Progenitor cell of endocrine pancreas (in vitro differentiated cells): ENCODE measurements at regions not wholly inside any gene's neighbourhood (a gene's known extent, or its start where the extent isn't known, plus 50 kb on each side); places are given as distances from the start of the nearest gene placed in this dataset.

ENCODE experiments used
- DNase-seq: peaks from one replicate; pipeline ENCODE4 v3.0.0; 2021; ENCODE audit warnings: low spot score; ENCODE audit not compliant: unreplicated experiment
- H3K27ac Mint-ChIP-seq: 2 replicates; pipeline ENCODE4 v1.8.0; 2021; ENCODE audit warnings: mild to moderate bottlenecking, moderate library complexity, mixed read lengths
- H3K27me3 Mint-ChIP-seq: 2 replicates; pipeline ENCODE4 v1.8.0; 2021; ENCODE audit warnings: mixed read lengths
- H3K36me3 Mint-ChIP-seq: 2 replicates; pipeline ENCODE4 v1.8.0; 2022; ENCODE audit warnings: mixed read lengths; ENCODE audit not compliant: insufficient read depth
- H3K4me1 Mint-ChIP-seq: 2 replicates; pipeline ENCODE4 v1.8.0; 2021; ENCODE audit warnings: low read depth, mixed read lengths
- H3K4me3 Mint-ChIP-seq: 2 replicates; pipeline ENCODE4 v1.8.0; 2021; ENCODE audit warnings: low read depth, mild to moderate bottlenecking, moderate library complexity, mixed read lengths
- H3K9me3 Mint-ChIP-seq: 2 replicates; pipeline ENCODE4 v1.8.0; 2021; ENCODE audit warnings: low read depth, mixed read lengths
- CTCF ChIP-seq: fragments of 200-600 bp; sonication (generic); IDR thresholded peaks from one replicate; pipeline ENCODE4 v1.5.0; 2021; ENCODE audit warnings: antibody characterized with exemption, mild to moderate bottlenecking; ENCODE audit not compliant: unreplicated experiment

DNA sequence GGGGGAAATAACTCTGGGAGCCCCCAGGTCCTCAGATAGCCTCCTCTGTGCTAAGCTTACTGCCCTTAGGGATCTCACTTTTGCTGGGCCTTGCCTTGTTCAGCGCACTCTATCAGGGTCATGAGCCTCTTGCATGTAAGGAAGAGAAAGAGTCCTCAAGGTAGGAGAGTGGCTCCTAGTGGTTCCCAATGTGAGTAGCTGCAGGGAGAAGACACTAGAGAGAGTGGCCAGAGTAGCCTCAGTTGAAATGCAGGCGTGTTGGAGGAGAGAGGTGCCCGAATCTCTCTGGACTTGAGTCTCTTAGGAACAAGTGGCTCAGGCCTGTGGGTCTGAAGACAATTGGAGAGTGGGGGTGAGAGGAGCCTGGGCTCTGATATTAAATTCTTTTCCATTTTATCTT is 94.3 kb upstream of the SORCS3 start:
- Mint-ChIP-seq H3K27me3 (peaks cover 5% of the 10 kb centered on the region), H3K4me3 (no peak overlapping the region), H3K27ac (no peak overlapping the region), H3K4me1 (no peaks in the 10 kb centered on the region), H3K36me3 (no peaks in the 10 kb centered on the region), H3K9me3 (no peaks in the 10 kb centered on the region)
- TF ChIP-seq CTCF = no peak
- DNase-seq = no peak

- no peak overlapping the region for H3K4me3 Mint-ChIP-seq
- TF ChIP-seq CTCF = no peak
- H3K9me3 Mint-ChIP-seq = no peaks in the 10 kb centered on the region
- H3K27ac Mint-ChIP-seq = no peak overlapping the region
- no peaks in the 10 kb centered on the region for H3K4me1 Mint-ChIP-seq
- peak; percentile 13 for DNase-seq
- H3K36me3 Mint-ChIP-seq = no peaks in the 10 kb centered on the region
- H3K27me3 Mint-ChIP-seq = peaks cover 5% of the 10 kb centered on the region
These were observed 93.0 kb upstream of the SORCS3 start for GRCh38 chr10:104548090-104548489.

DNA sequence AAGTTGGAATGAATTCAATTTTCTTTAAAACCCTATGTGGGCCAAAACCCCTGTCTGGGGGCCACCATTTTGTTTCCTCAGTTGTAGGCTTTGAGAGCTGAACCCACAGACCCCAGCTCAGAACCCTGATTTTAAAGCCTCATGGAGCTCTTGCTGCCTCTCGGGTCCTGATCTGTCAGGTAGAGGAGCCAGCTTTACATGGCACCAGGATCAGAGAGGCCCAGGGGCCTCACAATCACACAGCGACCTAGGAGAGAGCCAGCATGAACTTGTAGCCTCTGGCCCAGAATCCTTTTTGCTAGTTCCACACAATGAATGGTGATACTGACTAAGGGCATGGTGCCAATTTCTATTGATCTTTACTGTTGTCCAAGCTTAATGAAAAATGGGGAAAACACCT is 84.3 kb upstream of the SORCS3 start:
- peaks cover 3% of the 10 kb centered on the region for H3K27me3 Mint-ChIP-seq
- TF ChIP-seq CTCF = no peak
- no peak overlapping the region for H3K4me3 Mint-ChIP-seq
- DNase-seq = no peak
- H3K27ac Mint-ChIP-seq = no peak overlapping the region
- no peaks in the 10 kb centered on the region for H3K4me1 Mint-ChIP-seq
- H3K9me3 Mint-ChIP-seq = no peaks in the 10 kb centered on the region
- H3K36me3 Mint-ChIP-seq = no peaks in the 10 kb centered on the region

GRCh38 chr10:104557966-104558365 is 83.1 kb upstream of the SORCS3 start:
- DNase-seq = no peak
- no peaks in the 10 kb centered on the region for H3K4me1 Mint-ChIP-seq
- no peaks in the 10 kb centered on the region for H3K36me3 Mint-ChIP-seq
- no peak for TF ChIP-seq CTCF
- H3K27ac Mint-ChIP-seq = no peak overlapping the region
- no peaks in the 10 kb centered on the region for H3K9me3 Mint-ChIP-seq
- peaks cover 3% of the 10 kb centered on the region for H3K27me3 Mint-ChIP-seq
- no peak overlapping the region for H3K4me3 Mint-ChIP-seq

GRCh38 chr10:104559935-104560334 is 81.2 kb upstream of the SORCS3 start:
- H3K36me3 Mint-ChIP-seq = no peaks in the 10 kb centered on the region
- no peak overlapping the region for H3K4me3 Mint-ChIP-seq
- TF ChIP-seq CTCF = no peak
- no peaks in the 10 kb centered on the region for H3K4me1 Mint-ChIP-seq
- H3K9me3 Mint-ChIP-seq = no peaks in the 10 kb centered on the region
- DNase-seq = no peak
- peaks cover 8% of the 10 kb centered on the region for H3K27me3 Mint-ChIP-seq
- H3K27ac Mint-ChIP-seq = no peak overlapping the region
